Cardiac muscle cell (in vitro differentiated cells and primary cell): ENCODE measurements at regions not wholly inside any gene's neighbourhood (a gene's known extent, or its start where the extent isn't known, plus 50 kb on each side); places are given as distances from the start of the nearest gene placed in this dataset.

ENCODE experiments used
- DNase-seq, 2 donors: peaks; one replicate each; pipeline versions ENCODE4 v3.0.0 to v3.0.0-alpha.2; 2010 to 2017; ENCODE audit warnings: low read depth in 1 of 2, low spot score in 1 of 2
- H3K27ac ChIP-seq: fragments of 200-600 bp; sonication (generic); 2 replicates; pipeline ENCODE4 v1.5.1; 2016
- H3K27me3 ChIP-seq: fragments of 200-600 bp; sonication (generic); 2 replicates; pipeline ENCODE4 v1.6.0; 2016; ENCODE audit warnings: control low read depth
- H3K36me3 ChIP-seq: fragments of 200-600 bp; sonication (generic); 2 replicates; pipeline ENCODE4 v1.5.1; 2016; ENCODE audit warnings: control low read depth
- H3K4me1 ChIP-seq: fragments of 200-600 bp; sonication (generic); 2 replicates; pipeline ENCODE4 v1.8.1; 2017; ENCODE audit warnings: low read depth, mild to moderate bottlenecking, mixed run types
- H3K4me3 ChIP-seq: fragments of 200-600 bp; sonication (generic); 2 replicates; pipeline ENCODE4 v1.5.1; 2016; ENCODE audit warnings: mild to moderate bottlenecking
- H3K9me3 ChIP-seq: fragments of 200-600 bp; sonication (generic); 2 replicates; pipeline ENCODE4 v1.5.1; 2017; ENCODE audit warnings: low read depth, mild to moderate bottlenecking, control low read depth
- TF ChIP-seq, protein P1 (sequence below): IDR thresholded peaks from 2 replicates; pipeline ENCODE4 v1.5.1; 2012; ENCODE audit warnings: low read depth, mild to moderate bottlenecking, low read length

DNA sequence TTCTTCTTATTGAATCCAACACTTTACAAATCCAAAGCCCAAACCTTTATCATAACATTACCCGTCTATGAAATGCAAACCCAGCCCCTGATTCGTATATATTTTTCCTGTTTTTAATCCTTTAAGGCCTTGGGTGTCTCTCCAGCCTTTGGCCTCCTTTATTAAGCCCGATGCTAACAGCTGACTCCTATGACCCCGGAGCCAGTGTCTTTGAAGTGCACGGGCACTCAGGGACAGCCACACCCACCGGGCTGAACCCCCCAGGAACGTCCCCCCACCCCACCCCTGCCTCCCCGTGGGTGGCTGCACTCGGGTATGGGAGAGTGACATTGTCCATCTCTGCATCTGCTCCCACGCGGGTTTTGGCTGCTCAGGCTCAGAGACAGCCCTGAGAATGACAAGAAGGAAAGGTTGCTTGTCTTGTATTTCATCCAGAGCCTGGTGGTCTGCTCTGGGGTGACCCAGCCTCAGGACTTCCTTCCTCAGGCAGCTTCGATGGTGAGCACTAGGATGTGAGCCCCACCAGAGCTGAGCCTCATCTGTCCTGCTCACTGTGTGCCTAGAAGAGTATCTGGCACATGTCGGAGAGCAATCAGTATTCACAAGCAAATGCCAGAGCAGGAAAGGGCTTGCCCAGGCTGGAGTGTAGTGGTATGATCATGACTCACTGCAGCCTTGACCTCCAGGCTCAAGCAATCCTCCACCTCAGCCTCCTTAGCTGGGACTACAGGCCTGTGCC is 210.4 kb downstream of the SKIDA1 start:
- peaks cover 26% of the 10 kb centered on the region for H3K4me1 ChIP-seq
- H3K27ac ChIP-seq, result peak overlapping the region; percentile 94
- H3K4me3 ChIP-seq, result no peak overlapping the region
- peak in 1 of 2 donors; percentile 69 for DNase-seq
- TF ChIP-seq, protein P1, sequence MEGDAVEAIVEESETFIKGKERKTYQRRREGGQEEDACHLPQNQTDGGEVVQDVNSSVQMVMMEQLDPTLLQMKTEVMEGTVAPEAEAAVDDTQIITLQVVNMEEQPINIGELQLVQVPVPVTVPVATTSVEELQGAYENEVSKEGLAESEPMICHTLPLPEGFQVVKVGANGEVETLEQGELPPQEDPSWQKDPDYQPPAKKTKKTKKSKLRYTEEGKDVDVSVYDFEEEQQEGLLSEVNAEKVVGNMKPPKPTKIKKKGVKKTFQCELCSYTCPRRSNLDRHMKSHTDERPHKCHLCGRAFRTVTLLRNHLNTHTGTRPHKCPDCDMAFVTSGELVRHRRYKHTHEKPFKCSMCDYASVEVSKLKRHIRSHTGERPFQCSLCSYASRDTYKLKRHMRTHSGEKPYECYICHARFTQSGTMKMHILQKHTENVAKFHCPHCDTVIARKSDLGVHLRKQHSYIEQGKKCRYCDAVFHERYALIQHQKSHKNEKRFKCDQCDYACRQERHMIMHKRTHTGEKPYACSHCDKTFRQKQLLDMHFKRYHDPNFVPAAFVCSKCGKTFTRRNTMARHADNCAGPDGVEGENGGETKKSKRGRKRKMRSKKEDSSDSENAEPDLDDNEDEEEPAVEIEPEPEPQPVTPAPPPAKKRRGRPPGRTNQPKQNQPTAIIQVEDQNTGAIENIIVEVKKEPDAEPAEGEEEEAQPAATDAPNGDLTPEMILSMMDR, result no peak
- no peaks in the 10 kb centered on the region for H3K27me3 ChIP-seq
- no peaks in the 10 kb centered on the region for H3K9me3 ChIP-seq
- no peaks in the 10 kb centered on the region for H3K36me3 ChIP-seq

DNA sequence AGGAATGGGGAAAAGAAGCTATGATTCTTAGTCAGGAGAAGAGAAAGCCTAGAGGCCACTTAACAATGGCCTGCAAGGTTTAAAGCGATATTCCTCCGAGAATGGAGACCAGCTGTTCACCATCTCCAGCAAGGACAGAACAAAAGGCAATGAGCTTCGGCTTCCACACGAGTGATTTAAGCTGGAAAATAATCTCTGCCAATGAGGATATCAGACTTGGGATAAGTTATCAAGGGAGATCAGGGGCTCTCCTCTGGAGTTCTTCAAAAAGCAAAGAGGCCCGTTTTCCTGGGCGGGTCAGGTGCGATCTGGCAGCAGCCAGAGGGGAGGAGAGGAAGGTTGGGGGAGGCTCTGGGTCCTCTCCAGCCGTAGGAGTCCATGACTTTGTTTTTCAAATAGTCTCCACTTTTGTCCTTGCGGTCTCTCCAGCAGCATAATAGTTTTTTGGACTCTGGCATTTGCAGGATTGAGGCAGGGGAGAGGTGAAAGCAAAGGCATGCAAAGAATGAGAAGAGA is 211.3 kb downstream of the SKIDA1 start:
- H3K36me3 ChIP-seq, result no peaks in the 10 kb centered on the region
- H3K9me3 ChIP-seq, result no peaks in the 10 kb centered on the region
- TF ChIP-seq, protein P1, result no peak
- no peaks in the 10 kb centered on the region for H3K27me3 ChIP-seq
- H3K27ac ChIP-seq, result peak overlapping the region; percentile 94
- DNase-seq, result peak in 1 of 2 donors; percentile 61
- H3K4me3 ChIP-seq, result no peak overlapping the region
- peaks cover 26% of the 10 kb centered on the region for H3K4me1 ChIP-seq

DNA sequence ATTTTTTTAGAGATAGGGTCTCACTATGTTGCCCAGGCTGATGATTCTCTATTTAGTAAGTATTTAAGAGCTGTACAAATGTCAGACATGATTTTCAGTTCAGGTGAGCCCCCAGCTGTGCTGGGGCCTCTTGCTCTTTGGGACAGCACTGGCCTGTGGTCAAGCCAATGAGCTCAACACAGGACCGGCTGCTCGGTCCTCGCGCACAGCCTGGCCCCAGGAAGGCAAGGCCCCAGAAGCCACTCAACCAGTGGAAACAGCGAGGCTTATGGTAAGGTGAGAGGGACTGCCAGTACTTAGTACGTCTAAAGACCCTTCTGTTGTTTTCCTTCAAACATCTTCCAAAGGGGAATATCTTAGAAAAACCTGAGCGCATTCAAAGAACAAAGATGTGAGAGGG is 211.8 kb downstream of the SKIDA1 start:
- H3K36me3 ChIP-seq, result no peaks in the 10 kb centered on the region
- TF ChIP-seq, protein P1, result no peak
- H3K9me3 ChIP-seq, result no peaks in the 10 kb centered on the region
- H3K4me3 ChIP-seq, result no peak overlapping the region
- no peaks in the 10 kb centered on the region for H3K27me3 ChIP-seq
- peaks cover 26% of the 10 kb centered on the region for H3K4me1 ChIP-seq
- peak overlapping the region; percentile 94 for H3K27ac ChIP-seq
- DNase-seq, result no peak

DNA sequence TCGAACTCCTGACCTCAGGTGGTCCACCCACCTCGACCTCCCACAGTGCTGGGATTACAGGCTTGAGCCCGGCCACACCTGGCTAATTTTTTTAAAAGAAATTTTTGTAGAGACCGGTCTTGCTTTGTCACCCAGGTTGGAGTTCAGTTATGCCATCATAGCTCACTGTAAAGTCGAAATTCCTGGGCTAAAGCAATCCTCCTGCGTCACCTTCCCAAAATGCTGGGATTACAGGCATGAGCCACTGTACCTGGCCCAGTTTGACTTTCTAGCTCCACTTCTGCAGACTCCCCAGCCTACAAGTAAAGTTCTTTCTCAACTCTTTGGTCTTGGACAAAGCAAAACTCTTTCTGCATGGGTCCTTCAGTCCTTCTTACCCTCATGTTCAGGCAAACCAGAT is 214.1 kb downstream of the SKIDA1 start:
- Histone ChIP-seq H3K27ac (no peak overlapping the region), H3K27me3 (no peaks in the 10 kb centered on the region), H3K9me3 (no peaks in the 10 kb centered on the region), H3K36me3 (no peaks in the 10 kb centered on the region), H3K4me1 (peaks cover 26% of the 10 kb centered on the region), H3K4me3 (no peak overlapping the region)
- DNase-seq, result no peak
- TF ChIP-seq, protein P1, result no peak

DNA sequence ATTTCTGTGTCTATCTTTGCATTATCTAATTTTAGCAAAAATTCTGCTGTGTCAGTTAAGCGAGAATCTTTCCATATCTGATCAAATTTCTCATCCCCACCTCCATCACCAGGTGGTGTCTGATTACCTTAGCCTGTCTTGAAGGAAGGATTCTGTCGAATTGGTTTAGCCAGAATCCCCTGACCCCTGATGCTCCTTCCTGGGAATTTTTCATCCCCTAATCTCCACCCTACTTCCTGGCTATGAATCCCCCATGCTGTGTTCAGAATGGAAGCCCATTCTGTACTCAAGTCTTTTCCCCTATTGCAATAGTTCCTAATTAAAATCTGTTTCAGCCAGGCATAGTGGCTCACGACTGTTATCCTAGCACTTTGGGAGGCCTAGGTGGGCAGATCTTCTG is 216.1 kb downstream of the SKIDA1 start:
- DNase-seq, result no peak
- no peaks in the 10 kb centered on the region for H3K36me3 ChIP-seq
- H3K9me3 ChIP-seq, result no peaks in the 10 kb centered on the region
- TF ChIP-seq, protein P1, result no peak
- peaks cover 8% of the 10 kb centered on the region for H3K4me1 ChIP-seq
- H3K4me3 ChIP-seq, result no peak overlapping the region
- H3K27me3 ChIP-seq, result no peaks in the 10 kb centered on the region
- H3K27ac ChIP-seq, result no peak overlapping the region
